Activated CD4-positive, alpha-beta T cell treated with anti-CD3 and anti-CD28 coated beads, Interleukin-2, amount 10 ng/mL, durations not matched to agents 7 days and 5 days (primary cell): ENCODE measurements at regions not wholly inside any gene's neighbourhood (a gene's known extent, or its start where the extent isn't known, plus 50 kb on each side); places are given as distances from the start of the nearest gene placed in this dataset.
"Not testable (repeated sequence)": the region's sequence is repeated elsewhere in the genome, so short reads cannot be mapped to it uniquely, and the experiment has no call there.

Experiments used
- CTCF ChIA-PET: fragments of 350-600 bp; sonication (Branson Sonifier 250); formaldehyde crosslinking; loops from one replicate; lab custom pipeline; 2021; ENCODE audit warnings: antibody characterized with exemption; lab: Charles Lee
- POLR2A ChIA-PET: fragments of 350-600 bp; sonication (Branson Sonifier 250); formaldehyde crosslinking; loops from one replicate; lab custom pipeline; 2021; ENCODE audit warnings: antibody characterized with exemption; lab: Charles Lee
- DNase-seq: peaks from one replicate; pipeline ENCODE4 v3.0.0-alpha.2; 2020
- H3K27ac Mint-ChIP-seq: one replicate; pipeline ENCODE4 v1.8.0; 2021; ENCODE audit warnings: mild to moderate bottlenecking, moderate library complexity, mixed read lengths
- H3K27me3 Mint-ChIP-seq: one replicate; pipeline ENCODE4 v1.8.0; 2021; ENCODE audit warnings: mixed read lengths
- H3K36me3 Mint-ChIP-seq: one replicate; pipeline ENCODE4 v1.8.0; 2021; ENCODE audit warnings: low read depth, mixed read lengths
- H3K4me1 Mint-ChIP-seq: one replicate; pipeline ENCODE4 v1.8.0; 2021; ENCODE audit warnings: mixed read lengths
- H3K4me3 Mint-ChIP-seq: one replicate; pipeline ENCODE4 v1.8.0; 2021; ENCODE audit warnings: mild to moderate bottlenecking, moderate library complexity, mixed read lengths
- H3K9me3 Mint-ChIP-seq: one replicate; pipeline ENCODE4 v1.8.0; 2021; ENCODE audit warnings: mixed read lengths

DNA sequence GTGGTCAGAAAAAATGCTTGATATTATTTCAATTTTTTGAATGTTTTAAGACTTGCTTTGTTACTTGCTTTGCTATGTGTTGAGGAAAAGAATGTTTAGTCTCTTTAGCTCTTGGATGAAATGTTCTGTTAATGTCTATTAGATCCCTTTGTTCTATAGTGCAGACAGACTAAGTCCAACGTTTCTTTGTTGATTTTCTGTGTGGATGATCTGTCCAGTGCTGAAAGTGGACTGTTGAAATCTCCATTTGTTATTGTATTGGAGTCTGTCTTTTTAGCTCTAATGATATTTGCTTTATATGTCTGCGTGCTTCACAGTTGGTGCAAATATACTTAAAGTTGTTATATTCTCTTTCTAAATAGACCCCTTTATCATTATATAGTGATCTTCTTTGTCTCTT lies 220.6 kb downstream of the GUCY2F start:
- Mint-ChIP-seq H3K9me3 (no peaks in the 10 kb centered on the region), H3K27ac (no peak overlapping the region), H3K27me3 (no peaks in the 10 kb centered on the region), H3K36me3 (no peaks in the 10 kb centered on the region), H3K4me1 (no peaks in the 10 kb centered on the region), H3K4me3 (no peak overlapping the region)
- ChIA-PET POLR2A (no interaction called here), CTCF (no interaction called here)
- no peak for DNase-seq

DNA sequence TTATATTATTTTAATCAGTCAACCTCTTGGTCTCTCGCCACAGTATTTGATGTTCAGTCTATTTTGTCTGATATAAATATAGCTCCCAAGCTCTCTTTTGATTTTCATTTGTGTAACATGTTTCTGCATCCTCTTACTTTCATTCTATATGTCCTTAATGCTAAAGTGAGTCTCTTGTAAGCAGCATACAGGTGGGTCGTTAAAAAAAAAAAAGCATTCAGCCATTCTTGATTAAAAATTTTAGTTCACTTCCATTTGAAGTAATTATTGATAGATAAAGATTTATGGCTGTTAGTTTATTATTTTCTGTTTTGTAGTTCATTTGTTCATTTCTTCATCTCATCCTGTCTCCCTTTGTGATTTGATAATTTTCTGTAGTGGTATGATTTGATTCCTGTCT lies 229.1 kb downstream of the GUCY2F start:
- no peak overlapping the region for H3K27ac Mint-ChIP-seq
- CTCF ChIA-PET: no interaction called here
- H3K36me3 Mint-ChIP-seq: no peaks in the 10 kb centered on the region
- H3K4me1 Mint-ChIP-seq: no peaks in the 10 kb centered on the region
- DNase-seq: no peak
- H3K27me3 Mint-ChIP-seq: no peaks in the 10 kb centered on the region
- H3K9me3 Mint-ChIP-seq: peaks cover 3% of the 10 kb centered on the region
- POLR2A ChIA-PET: no interaction called here
- no peak overlapping the region for H3K4me3 Mint-ChIP-seq

DNA sequence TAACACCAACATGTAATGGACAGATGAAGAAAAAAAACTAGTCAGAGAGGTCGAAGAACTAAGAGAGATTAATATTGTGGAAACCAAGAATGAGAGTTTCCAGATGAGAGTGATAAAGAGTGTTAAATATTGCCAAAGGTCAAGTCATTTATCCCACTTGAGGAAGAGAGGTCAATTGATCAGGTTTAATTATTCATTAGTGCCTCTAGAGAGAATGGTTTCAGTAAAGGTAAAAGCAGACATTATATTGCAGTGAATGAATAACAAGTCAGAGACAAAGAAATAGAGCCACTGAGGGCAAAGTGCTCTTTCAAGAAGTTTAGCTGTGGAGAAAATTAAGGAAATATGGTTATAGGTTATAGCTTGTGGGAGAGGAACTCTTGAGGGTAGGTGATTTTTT lies 263.1 kb downstream of the GUCY2F start:
- POLR2A ChIA-PET: no interaction called here

DNA sequence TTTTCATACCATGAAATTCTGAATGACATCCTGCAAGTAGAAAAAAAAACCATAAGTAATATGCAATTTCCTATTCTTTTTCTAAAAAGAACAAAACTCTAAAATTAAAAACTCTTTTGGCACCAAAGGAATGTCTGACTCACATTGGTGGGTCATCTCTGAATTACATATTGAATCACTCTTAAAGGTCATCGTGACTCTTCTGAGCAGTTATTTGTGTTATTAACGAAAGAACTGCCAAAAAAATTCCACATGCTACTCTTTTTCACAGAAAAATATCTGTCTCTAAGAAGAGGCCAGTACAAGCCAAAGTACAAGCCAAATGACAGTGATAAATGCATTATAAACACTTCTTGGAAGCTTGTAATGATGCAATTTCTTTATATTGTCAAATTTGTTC lies 282.2 kb downstream of the GUCY2F start:
- POLR2A ChIA-PET: no interaction called here
- Mint-ChIP-seq H3K36me3 (no peaks in the 10 kb centered on the region), H3K27ac (no peak overlapping the region), H3K4me1 (no peaks in the 10 kb centered on the region), H3K27me3 (no peaks in the 10 kb centered on the region), H3K4me3 (no peak overlapping the region), H3K9me3 (no peaks in the 10 kb centered on the region)
- CTCF ChIA-PET: no interaction called here
- no peak for DNase-seq

More for the DNA sequence above, 263.1 kb downstream of the GUCY2F start:
- Mint-ChIP-seq H3K27me3 (no peaks in the 10 kb centered on the region), H3K27ac (no peak overlapping the region), H3K36me3 (no peaks in the 10 kb centered on the region), H3K4me3 (no peak overlapping the region), H3K4me1 (no peaks in the 10 kb centered on the region), H3K9me3 (no peaks in the 10 kb centered on the region)
- CTCF ChIA-PET: interaction anchor here (0.6 kb wide), 1 partner anchor 213 kb away, joined by 3 read pairs; no protein-coding TSS in a partner anchor
- no peak for DNase-seq

DNA sequence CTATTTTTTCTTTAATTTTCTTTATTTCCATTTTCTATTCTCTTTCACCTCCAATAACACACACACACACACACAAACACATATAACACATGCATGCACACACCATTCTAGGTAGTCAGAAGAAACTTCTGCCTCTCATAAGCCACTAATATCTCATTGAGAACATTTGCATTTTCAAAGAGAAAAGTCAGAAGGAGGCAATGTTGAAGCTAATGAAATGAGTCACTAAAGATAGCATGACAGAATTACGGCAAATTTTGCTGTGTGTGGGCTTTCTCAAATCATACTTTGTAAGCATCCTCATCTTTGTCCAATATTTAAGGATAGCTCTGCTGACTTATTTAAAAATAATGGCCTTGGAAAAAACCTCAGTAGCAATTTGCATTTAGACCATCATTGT lies 291.3 kb downstream of the GUCY2F start:
- CTCF ChIA-PET: no interaction called here
- POLR2A ChIA-PET: no interaction called here
- Mint-ChIP-seq H3K4me1 (no peaks in the 10 kb centered on the region), H3K27ac (no peak overlapping the region), H3K36me3 (no peaks in the 10 kb centered on the region), H3K27me3 (no peaks in the 10 kb centered on the region), H3K4me3 (no peak overlapping the region), H3K9me3 (no peaks in the 10 kb centered on the region)
- no peak for DNase-seq

DNA sequence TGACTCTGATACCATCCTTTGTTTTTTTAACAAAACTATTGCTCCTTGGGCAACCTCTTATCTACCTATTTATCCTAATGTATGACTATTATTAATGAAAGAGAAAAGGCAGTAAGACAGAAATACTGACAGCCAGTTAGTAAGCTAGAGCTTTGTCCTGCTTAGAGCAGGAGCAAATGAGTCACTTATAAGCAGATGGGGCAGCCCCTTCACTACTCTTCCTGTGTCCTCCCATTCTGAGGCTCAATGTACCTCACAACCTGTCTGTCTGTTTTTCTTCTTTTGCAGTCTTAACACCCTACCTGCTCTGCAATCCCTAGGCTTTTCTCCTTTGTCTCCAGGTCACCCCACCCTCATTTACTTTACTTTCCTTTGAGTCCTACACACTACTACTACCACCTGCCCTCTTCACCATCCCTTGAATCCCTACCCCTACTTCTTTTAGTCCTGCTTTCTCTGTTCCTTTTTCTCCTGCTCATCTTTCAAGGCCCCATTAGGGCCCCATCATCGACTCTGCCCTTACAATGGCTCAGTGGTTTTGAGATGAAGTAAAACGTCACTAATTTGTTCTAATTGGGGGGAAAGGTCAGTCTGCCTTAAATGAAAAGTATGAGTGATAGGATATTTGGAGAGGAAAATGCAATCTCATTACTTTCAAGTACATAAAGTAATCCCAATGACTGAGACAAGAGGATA lies 294.3 kb downstream of the GUCY2F start:
- no peaks in the 10 kb centered on the region for H3K36me3 Mint-ChIP-seq
- no peaks in the 10 kb centered on the region for H3K4me1 Mint-ChIP-seq
- ChIA-PET POLR2A (no interaction called here), CTCF (no interaction called here)
- no peak for DNase-seq
- no peaks in the 10 kb centered on the region for H3K9me3 Mint-ChIP-seq
- H3K4me3 Mint-ChIP-seq: no peak overlapping the region
- H3K27ac Mint-ChIP-seq: no peak overlapping the region
- no peaks in the 10 kb centered on the region for H3K27me3 Mint-ChIP-seq

DNA sequence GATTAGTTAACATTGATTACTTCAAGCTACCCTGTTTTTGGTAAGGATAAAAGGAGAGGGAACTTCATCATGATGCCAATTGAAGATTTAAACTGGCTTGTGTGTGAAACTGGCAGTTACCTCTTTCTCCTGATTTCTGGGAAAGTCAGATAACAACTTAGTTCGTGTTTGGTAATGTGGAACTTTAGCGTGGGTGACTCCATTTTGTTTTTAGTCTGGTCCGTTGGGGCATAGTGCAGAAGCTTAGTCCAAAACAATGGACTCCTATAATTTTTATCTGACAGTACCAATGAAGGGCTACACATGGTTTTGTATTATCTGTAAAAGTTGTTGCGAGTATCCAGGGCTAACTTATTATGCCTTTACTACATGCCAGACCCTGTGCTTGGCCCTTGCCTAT lies 294.9 kb downstream of the GUCY2F start:
- no peaks in the 10 kb centered on the region for H3K27me3 Mint-ChIP-seq
- no peak for DNase-seq
- POLR2A ChIA-PET: no interaction called here
- no peaks in the 10 kb centered on the region for H3K9me3 Mint-ChIP-seq
- no peak overlapping the region for H3K27ac Mint-ChIP-seq
- no peaks in the 10 kb centered on the region for H3K36me3 Mint-ChIP-seq
- CTCF ChIA-PET: no interaction called here
- no peak overlapping the region for H3K4me3 Mint-ChIP-seq
- H3K4me1 Mint-ChIP-seq: no peaks in the 10 kb centered on the region

DNA sequence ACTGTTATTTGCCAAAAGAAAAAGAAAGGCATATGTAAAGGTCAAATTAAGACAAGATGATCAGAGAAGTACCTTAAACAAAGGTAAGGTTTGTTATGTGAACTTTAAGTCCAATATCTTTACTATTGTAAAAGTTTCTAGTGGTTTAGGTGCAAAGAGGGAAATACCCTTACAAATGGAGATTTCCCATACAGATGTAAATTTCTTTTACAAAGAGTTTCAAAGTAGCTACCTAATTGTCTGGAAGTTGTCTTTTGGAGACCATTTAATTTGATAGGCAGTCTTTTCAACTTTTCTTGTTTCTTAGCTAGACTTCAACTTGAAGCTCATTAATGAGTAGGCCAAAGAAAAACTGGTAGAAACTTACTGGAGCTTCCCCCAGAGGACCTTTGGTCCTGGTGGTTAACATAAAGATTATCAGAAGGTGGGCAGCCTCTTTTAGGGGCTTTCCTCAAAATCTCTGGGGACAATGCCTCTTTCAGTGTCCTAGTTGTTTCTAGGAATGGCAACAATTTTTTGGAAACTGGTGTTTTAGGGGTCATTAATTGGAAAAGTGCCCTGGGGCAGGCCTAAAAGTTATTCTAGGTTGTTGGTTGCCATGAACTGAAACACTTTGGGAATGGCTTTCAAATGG lies 297.3 kb downstream of the GUCY2F start:
- POLR2A ChIA-PET: no interaction called here
- CTCF ChIA-PET: no interaction called here
- H3K27ac Mint-ChIP-seq: no peak overlapping the region
- H3K9me3 Mint-ChIP-seq: no peaks in the 10 kb centered on the region
- H3K4me3 Mint-ChIP-seq: no peak overlapping the region
- no peaks in the 10 kb centered on the region for H3K27me3 Mint-ChIP-seq
- H3K4me1 Mint-ChIP-seq: no peaks in the 10 kb centered on the region
- no peaks in the 10 kb centered on the region for H3K36me3 Mint-ChIP-seq
- no peak for DNase-seq

DNA sequence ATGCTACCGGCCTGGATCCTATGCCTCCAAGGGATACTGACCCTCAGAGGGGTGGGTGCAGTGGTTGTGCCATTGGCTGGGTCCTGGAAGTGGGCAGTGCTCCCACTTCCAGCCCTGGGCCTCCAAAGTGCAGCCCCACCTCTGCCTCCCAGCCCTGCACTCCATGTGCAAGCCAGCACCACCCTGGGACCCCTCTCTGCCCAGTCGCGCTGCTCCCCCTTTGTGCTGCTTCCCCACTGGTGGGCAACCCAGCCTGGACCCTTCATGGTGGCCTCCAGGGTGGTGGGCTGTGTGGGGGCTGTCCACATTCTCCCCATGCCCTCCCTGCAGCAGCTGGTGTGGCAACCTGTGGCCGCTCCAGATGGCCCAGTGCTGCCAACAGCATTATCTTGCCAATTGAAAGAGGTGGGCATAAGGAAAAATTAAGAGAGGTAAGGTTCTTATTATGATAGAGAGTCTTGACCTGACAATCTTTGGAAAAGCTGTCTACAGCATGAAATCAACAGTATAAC lies 309.7 kb downstream of the GUCY2F start:
- DNase-seq: no peak
- H3K4me3 Mint-ChIP-seq: no peak overlapping the region
- no peaks in the 10 kb centered on the region for H3K4me1 Mint-ChIP-seq
- no peaks in the 10 kb centered on the region for H3K27me3 Mint-ChIP-seq
- ChIA-PET CTCF (no interaction called here), POLR2A (no interaction called here)
- no peaks in the 10 kb centered on the region for H3K36me3 Mint-ChIP-seq
- H3K27ac Mint-ChIP-seq: no peak overlapping the region
- peaks cover 5% of the 10 kb centered on the region for H3K9me3 Mint-ChIP-seq

DNA sequence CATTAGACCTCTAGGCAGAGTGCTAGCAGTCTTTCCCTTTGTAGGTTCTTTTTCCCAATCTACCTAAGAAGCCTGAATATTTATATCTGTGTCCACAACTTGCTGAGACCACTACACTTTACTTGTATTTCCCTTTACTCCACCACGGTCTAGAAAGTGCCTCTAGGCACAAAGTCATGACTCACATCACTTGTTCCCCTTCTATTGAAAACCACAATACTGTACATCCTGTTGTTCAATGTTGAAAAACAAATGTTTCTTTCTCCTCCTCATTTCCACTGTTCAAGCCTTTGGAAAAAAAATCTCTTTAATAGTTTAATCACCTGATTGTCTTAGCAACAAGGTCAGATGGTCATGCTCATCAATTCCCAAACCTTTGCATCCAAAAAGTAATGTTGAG lies 326.7 kb downstream of the GUCY2F start:
- POLR2A ChIA-PET: no interaction called here
- H3K27me3 Mint-ChIP-seq: no peaks in the 10 kb centered on the region
- H3K4me3 Mint-ChIP-seq: no peak overlapping the region

DNA sequence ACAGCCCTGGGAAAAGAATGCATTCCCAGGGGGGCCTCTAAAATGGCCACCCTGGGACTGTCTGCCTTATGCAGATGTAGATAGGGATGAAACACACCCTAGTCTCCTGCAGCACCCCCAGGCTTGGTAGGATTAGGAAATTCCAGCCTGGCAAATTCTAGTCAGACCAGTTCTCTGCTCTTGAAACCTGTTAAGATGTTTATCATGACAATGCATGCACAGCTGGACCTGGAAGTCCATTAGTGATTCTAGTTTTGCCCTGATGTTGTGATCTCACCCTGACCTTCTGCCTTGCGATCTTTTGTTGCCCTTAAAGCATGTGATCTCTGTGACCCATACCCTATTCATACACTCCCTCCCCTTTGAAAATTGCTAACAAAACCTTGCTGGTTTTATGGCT lies 337.7 kb downstream of the GUCY2F start:
- H3K36me3 Mint-ChIP-seq, DNase-seq, POLR2A ChIA-PET, CTCF ChIA-PET, H3K27ac Mint-ChIP-seq, H3K27me3 Mint-ChIP-seq, H3K9me3 Mint-ChIP-seq, H3K4me3 Mint-ChIP-seq, H3K4me1 Mint-ChIP-seq: not testable (repeated sequence)

More for the DNA sequence above, 326.7 kb downstream of the GUCY2F start:
- Mint-ChIP-seq H3K27ac (no peak overlapping the region), H3K4me1 (no peaks in the 10 kb centered on the region), H3K36me3 (no peaks in the 10 kb centered on the region), H3K9me3 (no peaks in the 10 kb centered on the region)
- CTCF ChIA-PET: no interaction called here
- DNase-seq: no peak

DNA sequence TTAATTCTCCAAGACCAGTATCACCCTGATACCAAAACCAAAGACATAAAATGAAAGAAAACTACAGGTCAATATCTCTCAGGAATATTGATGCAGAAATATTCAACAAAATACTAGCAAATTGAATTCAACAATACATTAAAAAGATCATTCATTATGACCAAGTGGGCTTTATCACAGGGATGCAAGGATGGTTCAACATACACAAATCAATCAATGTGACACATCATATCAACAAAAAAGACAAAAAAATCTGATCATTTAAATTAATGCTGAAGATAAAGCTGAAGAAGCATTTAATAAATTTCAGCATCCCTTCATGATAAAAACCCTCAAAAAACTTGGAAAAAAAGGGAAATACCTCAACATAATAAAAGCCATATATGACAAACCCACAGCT lies 341.4 kb downstream of the GUCY2F start:
- no peaks in the 10 kb centered on the region for H3K4me1 Mint-ChIP-seq
- POLR2A ChIA-PET: no interaction called here
- DNase-seq: no peak
- no peaks in the 10 kb centered on the region for H3K36me3 Mint-ChIP-seq
- peaks cover 9% of the 10 kb centered on the region for H3K9me3 Mint-ChIP-seq
- CTCF ChIA-PET: no interaction called here
- H3K27me3 Mint-ChIP-seq: no peaks in the 10 kb centered on the region
- no peak overlapping the region for H3K27ac Mint-ChIP-seq
- no peak overlapping the region for H3K4me3 Mint-ChIP-seq

DNA sequence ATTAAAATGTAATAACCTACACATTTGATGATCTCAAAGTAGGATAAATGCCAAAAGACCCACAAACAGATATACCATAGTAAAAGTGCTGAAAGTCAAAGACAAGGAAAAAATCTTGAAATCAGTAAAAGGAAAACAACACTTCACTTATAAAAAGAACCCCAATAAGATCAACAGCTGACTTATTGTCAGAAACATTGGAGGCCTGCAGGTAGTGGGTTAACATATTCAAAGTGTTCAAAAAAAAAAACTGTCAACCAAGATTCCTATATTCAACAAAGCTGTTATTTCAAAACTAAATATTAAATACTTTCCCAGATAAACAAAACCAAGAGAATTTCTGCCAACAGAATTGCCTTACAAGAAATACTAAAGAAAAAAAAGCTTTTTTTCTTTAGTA lies 347.1 kb downstream of the GUCY2F start:
- no peaks in the 10 kb centered on the region for H3K27me3 Mint-ChIP-seq
- peaks cover 5% of the 10 kb centered on the region for H3K9me3 Mint-ChIP-seq
- H3K4me1 Mint-ChIP-seq: no peaks in the 10 kb centered on the region
- ChIA-PET POLR2A (no interaction called here), CTCF (interaction anchor here (0.7 kb wide), 1 partner anchor 397 kb away, joined by 3 read pairs; no protein-coding TSS in a partner anchor)
- no peaks in the 10 kb centered on the region for H3K36me3 Mint-ChIP-seq
- no peak overlapping the region for H3K4me3 Mint-ChIP-seq
- H3K27ac Mint-ChIP-seq: no peak overlapping the region
- DNase-seq: no peak

DNA sequence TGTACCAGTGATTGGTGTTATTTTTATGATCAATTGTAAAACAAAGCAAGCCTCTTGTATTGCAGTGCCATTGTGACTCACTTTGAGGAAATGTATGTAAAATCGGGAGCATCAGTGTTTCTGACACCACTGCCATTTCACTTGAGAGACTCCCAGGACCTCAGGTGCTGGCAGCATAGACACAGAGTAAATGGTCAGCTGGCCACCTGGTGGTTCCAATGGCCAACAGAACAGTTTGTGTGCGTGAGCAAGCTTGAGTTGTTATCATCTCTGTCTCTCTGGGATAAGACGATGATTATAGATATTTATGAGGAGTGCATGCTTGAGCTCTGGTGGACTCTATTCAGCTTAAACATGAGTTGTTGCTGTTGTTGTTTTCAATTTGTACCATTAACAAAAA lies 356.6 kb downstream of the GUCY2F start:
- H3K4me3 Mint-ChIP-seq: no peak overlapping the region
- no peak overlapping the region for H3K27ac Mint-ChIP-seq

More for the DNA sequence above, 356.6 kb downstream of the GUCY2F start:
- DNase-seq: no peak
- Mint-ChIP-seq H3K36me3 (no peaks in the 10 kb centered on the region), H3K27me3 (no peaks in the 10 kb centered on the region), H3K9me3 (no peaks in the 10 kb centered on the region), H3K4me1 (no peaks in the 10 kb centered on the region)
- POLR2A ChIA-PET: no interaction called here
- CTCF ChIA-PET: no interaction called here
